Neural cell (in vitro differentiated cells): ENCODE measurements at regions not wholly inside any gene's neighbourhood (a gene's known extent, or its start where the extent isn't known, plus 50 kb on each side); places are given as distances from the start of the nearest gene placed in this dataset.

Experiments used
- EP300 ChIP-seq: fragments of 450-650 bp; conservative IDR thresholded peaks from 2 replicates; pipeline ENCODE4 v1.6.1; 2014; ENCODE audit warnings: antibody characterized with exemption, mild to moderate bottlenecking, moderate library complexity; ENCODE audit not compliant: poor library complexity, severe bottlenecking
- EZH2 ChIP-seq: fragments of 200-600, 300-800 bp; shearing (Covaris generic), sonication (generic); IDR thresholded peaks from 2 replicates; pipeline ENCODE4 v1.6.1; 2014; ENCODE audit warnings: antibody characterized with exemption, low read length, borderline replicate concordance, mild to moderate bottlenecking; ENCODE audit not compliant: insufficient read depth, poor library complexity, severe bottlenecking
- POLR2AphosphoS5 ChIP-seq: IDR thresholded peaks from 2 replicates; pipeline ENCODE4 v1.6.1; 2012
- RAD21 ChIP-seq: fragments of 450-650 bp; conservative IDR thresholded peaks from 2 replicates; pipeline ENCODE4 v1.6.1; 2014; ENCODE audit warnings: antibody characterized with exemption, mild to moderate bottlenecking, moderate library complexity
- SMC3 ChIP-seq: fragments of 450-650 bp; conservative IDR thresholded peaks from 2 replicates; pipeline ENCODE4 v1.6.1; 2014; ENCODE audit warnings: antibody characterized with exemption, mild to moderate bottlenecking, moderate library complexity; ENCODE audit not compliant: poor library complexity
- TF ChIP-seq, protein P1 (sequence below): fragments of 450-650 bp; IDR thresholded peaks from 2 replicates; pipeline ENCODE4 v1.5.1; 2014; ENCODE audit warnings: antibody characterized with exemption, mild to moderate bottlenecking, moderate library complexity; ENCODE audit not compliant: poor library complexity, severe bottlenecking

DNA sequence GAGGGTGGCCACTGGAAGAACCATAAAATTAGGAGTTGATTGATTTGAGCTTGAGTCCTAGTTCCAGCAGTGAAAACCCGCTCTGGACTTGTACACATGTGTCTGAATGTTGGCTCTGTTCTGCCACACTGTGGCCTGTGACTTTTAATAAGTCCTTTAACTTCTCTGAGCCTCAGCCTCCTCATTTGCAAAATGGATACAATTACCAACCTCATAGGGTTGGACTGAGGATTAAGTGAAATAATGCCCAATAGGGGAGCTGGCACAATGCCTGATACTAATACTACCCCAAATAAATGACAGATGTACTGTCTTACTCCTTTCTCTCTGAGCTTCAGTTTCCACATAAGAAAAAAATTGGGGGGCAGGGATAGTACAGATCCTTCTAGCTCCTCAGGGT lies 92.6 kb upstream of the RIPOR2 start:
- TF ChIP-seq, protein P1, sequence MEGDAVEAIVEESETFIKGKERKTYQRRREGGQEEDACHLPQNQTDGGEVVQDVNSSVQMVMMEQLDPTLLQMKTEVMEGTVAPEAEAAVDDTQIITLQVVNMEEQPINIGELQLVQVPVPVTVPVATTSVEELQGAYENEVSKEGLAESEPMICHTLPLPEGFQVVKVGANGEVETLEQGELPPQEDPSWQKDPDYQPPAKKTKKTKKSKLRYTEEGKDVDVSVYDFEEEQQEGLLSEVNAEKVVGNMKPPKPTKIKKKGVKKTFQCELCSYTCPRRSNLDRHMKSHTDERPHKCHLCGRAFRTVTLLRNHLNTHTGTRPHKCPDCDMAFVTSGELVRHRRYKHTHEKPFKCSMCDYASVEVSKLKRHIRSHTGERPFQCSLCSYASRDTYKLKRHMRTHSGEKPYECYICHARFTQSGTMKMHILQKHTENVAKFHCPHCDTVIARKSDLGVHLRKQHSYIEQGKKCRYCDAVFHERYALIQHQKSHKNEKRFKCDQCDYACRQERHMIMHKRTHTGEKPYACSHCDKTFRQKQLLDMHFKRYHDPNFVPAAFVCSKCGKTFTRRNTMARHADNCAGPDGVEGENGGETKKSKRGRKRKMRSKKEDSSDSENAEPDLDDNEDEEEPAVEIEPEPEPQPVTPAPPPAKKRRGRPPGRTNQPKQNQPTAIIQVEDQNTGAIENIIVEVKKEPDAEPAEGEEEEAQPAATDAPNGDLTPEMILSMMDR, result no peak
- TF ChIP-seq EZH2, result no peak
- TF ChIP-seq EP300, result no peak
- TF ChIP-seq RAD21, result no peak
- TF ChIP-seq POLR2AphosphoS5, result no peak
- no peak for TF ChIP-seq SMC3
